ENCODE measurements at regions not wholly inside any gene's neighbourhood (a gene's known extent, or its start where the extent isn't known, plus 50 kb on each side); places are given as distances from the start of the nearest gene placed in this dataset.

DNA sequence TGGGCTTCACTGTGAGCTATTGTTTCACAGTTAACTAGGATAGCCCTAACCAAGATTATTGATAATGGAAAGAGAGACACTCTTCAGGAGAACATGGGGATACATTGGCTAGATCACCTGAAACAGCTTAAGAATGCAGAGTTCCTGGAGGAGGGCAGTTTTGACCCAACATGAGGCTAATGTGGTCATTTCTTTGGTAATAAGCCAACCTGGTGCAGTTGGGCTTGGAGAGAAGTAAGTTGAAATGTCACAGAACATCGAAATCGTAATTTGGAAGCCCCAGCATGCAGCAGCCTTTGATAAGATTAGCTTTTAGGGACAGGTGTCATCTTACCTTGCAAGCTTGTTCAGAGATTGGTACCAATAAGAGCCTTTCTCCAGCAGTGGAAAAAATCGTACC, 556.6 kb upstream of the GOT2 start:
- H3K4me1 ChIP-seq (replicated peaks; ENCODE audit: insufficient read depth), result no peaks in the 10 kb centered on the region
- H3K36me3 ChIP-seq (ENCODE audit: low read depth), result no peaks in the 10 kb centered on the region
- no peaks in the 10 kb centered on the region for H3K79me2 ChIP-seq (ENCODE audit: low read depth)
- no peaks in the 10 kb centered on the region for H3K9me2 ChIP-seq (ENCODE audit: insufficient read depth)
- no peak overlapping the region for H2AFZ ChIP-seq
- H3K4me3 ChIP-seq, result no peak overlapping the region
- H3K4me2 ChIP-seq, result no peak overlapping the region
- no peak for DNase-seq
- no peaks in the 10 kb centered on the region for H3K27me3 ChIP-seq (ENCODE audit: insufficient read depth, low read depth)
- BruUV-seq (replicated peaks), result no TSS peak
- H3K27ac ChIP-seq, result no peak overlapping the region
- no peaks in the 10 kb centered on the region for H4K20me1 ChIP-seq (ENCODE audit: insufficient read depth)
- ChIA-PET POLR2A (ENCODE audit: unreplicated experiment) (no interaction called here), CTCF (no interaction called here)
- TF ChIP-seq, protein P1, sequence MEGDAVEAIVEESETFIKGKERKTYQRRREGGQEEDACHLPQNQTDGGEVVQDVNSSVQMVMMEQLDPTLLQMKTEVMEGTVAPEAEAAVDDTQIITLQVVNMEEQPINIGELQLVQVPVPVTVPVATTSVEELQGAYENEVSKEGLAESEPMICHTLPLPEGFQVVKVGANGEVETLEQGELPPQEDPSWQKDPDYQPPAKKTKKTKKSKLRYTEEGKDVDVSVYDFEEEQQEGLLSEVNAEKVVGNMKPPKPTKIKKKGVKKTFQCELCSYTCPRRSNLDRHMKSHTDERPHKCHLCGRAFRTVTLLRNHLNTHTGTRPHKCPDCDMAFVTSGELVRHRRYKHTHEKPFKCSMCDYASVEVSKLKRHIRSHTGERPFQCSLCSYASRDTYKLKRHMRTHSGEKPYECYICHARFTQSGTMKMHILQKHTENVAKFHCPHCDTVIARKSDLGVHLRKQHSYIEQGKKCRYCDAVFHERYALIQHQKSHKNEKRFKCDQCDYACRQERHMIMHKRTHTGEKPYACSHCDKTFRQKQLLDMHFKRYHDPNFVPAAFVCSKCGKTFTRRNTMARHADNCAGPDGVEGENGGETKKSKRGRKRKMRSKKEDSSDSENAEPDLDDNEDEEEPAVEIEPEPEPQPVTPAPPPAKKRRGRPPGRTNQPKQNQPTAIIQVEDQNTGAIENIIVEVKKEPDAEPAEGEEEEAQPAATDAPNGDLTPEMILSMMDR (conservative IDR thresholded peaks at IDR 0.05), result no peak
- TF ChIP-seq EZH2 (IDR thresholded peaks at IDR 0.05; ENCODE audit: low read depth), result no peak
- H3F3A ChIP-seq (ENCODE audit: insufficient read depth, low read depth), result no peaks in the 10 kb centered on the region
- H3K9me3 ChIP-seq (ENCODE audit: insufficient read depth, low read depth), result no peaks in the 10 kb centered on the region
- intact Hi-C loops (cut with micrococcal nuclease; ENCODE audit: unreplicated experiment), result no loop called here

DNA sequence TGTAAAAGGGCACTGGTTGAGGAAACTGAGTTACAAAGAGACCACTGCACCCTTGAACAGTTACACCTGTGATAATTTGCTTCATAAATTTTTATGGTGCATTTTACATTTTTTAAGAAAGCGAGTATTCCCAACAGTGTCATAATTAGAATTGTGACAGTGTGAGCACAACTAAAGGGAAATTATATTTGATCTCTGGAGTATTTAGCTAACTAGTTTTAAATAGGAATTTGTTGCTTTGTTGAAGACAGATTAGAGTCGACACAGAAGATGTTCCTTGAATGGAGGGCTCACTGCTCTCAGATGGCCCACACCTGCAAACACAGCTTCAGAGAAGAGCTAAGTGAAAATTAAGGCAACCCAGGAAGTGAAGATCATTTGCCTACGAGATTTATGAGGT, 555.0 kb upstream of the GOT2 start:
- DNase-seq, result no peak
- POLR2A ChIA-PET (ENCODE audit: unreplicated experiment), result no interaction called here
- no peaks in the 10 kb centered on the region for H3K79me2 ChIP-seq (ENCODE audit: low read depth)
- no peak overlapping the region for H2AFZ ChIP-seq
- H3F3A ChIP-seq (ENCODE audit: insufficient read depth, low read depth), result no peaks in the 10 kb centered on the region
- no peak for TF ChIP-seq EZH2 (IDR thresholded peaks at IDR 0.05; ENCODE audit: low read depth)
- TF ChIP-seq, protein P1 (conservative IDR thresholded peaks at IDR 0.05), result no peak
- intact Hi-C loops (cut with micrococcal nuclease; ENCODE audit: unreplicated experiment), result no loop called here
- BruUV-seq (replicated peaks), result no TSS peak
- H3K9me3 ChIP-seq (ENCODE audit: insufficient read depth, low read depth), result no peaks in the 10 kb centered on the region
- CTCF ChIA-PET, result no interaction called here
- H3K4me1 ChIP-seq (replicated peaks; ENCODE audit: insufficient read depth), result no peaks in the 10 kb centered on the region
- no peaks in the 10 kb centered on the region for H3K27me3 ChIP-seq (ENCODE audit: insufficient read depth, low read depth)
- H3K36me3 ChIP-seq (ENCODE audit: low read depth), result no peaks in the 10 kb centered on the region
- H3K9me2 ChIP-seq (ENCODE audit: insufficient read depth), result no peaks in the 10 kb centered on the region
- H3K4me2 ChIP-seq, result no peak overlapping the region
- H4K20me1 ChIP-seq (ENCODE audit: insufficient read depth), result no peaks in the 10 kb centered on the region
- no peak overlapping the region for H3K27ac ChIP-seq
- H3K4me3 ChIP-seq, result no peak overlapping the region

DNA sequence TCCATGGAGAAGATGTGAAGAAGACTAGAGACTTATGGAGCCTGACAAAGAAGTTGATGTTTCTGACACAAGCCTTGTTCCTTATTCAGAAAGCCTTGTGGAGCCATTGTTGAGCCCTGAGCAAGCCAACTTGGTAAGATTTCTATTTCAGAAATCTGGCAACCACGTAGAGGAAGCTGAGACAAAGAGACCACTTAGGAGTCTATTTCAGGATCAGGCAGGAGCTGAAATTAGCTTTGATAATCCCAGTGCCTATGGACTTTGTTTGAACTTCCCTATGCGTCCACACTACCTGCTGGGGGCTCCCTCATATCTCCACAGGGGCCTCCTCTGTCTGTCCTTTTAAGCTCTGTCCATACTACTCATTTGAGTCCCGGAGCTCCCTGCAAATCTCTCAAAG, 540.0 kb upstream of the GOT2 start:
- H3K9me2 ChIP-seq (ENCODE audit: insufficient read depth), result no peaks in the 10 kb centered on the region
- H3K4me3 ChIP-seq, result no peak overlapping the region
- no peak overlapping the region for H3K27ac ChIP-seq
- no peaks in the 10 kb centered on the region for H4K20me1 ChIP-seq (ENCODE audit: insufficient read depth)
- H3K36me3 ChIP-seq (ENCODE audit: low read depth), result no peaks in the 10 kb centered on the region
- no peaks in the 10 kb centered on the region for H3K9me3 ChIP-seq (ENCODE audit: insufficient read depth, low read depth)
- no peaks in the 10 kb centered on the region for H3K4me1 ChIP-seq (replicated peaks; ENCODE audit: insufficient read depth)
- no TSS peak for BruUV-seq (replicated peaks)
- no peaks in the 10 kb centered on the region for H3K79me2 ChIP-seq (ENCODE audit: low read depth)
- H3K27me3 ChIP-seq (ENCODE audit: insufficient read depth, low read depth), result peaks cover 5% of the 10 kb centered on the region; the same call in 1 of the 2 replicates
- H2AFZ ChIP-seq, result no peak overlapping the region
- POLR2A ChIA-PET (ENCODE audit: unreplicated experiment), result no interaction called here
- CTCF ChIA-PET, result no interaction called here
- TF ChIP-seq, protein P1 (conservative IDR thresholded peaks at IDR 0.05), result no peak
- TF ChIP-seq EZH2 (IDR thresholded peaks at IDR 0.05; ENCODE audit: low read depth), result no peak
- no peak for DNase-seq
- no peak overlapping the region for H3K4me2 ChIP-seq
- no peaks in the 10 kb centered on the region for H3F3A ChIP-seq (ENCODE audit: insufficient read depth, low read depth)
- intact Hi-C loops (cut with micrococcal nuclease; ENCODE audit: unreplicated experiment), result no loop called here

Measured in PC-9 (cell line).